ENCODE measurements at regions not wholly inside any gene's neighbourhood (a gene's known extent, or its start where the extent isn't known, plus 50 kb on each side); places are given as distances from the start of the nearest gene placed in this dataset.

DNA sequence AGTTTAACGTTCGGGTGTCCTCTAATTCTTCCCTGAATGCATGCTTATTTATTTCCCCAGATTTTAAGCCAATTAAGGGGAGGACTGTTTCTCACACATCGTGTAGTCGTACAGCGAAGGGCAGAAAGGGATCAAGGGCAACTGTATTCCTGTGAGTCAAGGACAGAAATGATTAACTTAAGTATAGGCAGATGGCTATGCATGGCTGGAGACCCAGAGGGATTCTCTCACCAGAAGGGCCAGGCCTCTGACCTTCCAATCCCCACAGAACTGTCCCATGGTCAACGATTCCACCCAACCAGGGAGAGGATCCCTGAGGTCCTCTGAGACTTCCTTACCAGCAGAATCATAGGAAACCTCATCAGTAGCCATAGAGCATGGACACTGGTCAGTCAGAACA, 161.8 kb upstream of the MAP1B start:
- TF ChIP-seq, protein P1, sequence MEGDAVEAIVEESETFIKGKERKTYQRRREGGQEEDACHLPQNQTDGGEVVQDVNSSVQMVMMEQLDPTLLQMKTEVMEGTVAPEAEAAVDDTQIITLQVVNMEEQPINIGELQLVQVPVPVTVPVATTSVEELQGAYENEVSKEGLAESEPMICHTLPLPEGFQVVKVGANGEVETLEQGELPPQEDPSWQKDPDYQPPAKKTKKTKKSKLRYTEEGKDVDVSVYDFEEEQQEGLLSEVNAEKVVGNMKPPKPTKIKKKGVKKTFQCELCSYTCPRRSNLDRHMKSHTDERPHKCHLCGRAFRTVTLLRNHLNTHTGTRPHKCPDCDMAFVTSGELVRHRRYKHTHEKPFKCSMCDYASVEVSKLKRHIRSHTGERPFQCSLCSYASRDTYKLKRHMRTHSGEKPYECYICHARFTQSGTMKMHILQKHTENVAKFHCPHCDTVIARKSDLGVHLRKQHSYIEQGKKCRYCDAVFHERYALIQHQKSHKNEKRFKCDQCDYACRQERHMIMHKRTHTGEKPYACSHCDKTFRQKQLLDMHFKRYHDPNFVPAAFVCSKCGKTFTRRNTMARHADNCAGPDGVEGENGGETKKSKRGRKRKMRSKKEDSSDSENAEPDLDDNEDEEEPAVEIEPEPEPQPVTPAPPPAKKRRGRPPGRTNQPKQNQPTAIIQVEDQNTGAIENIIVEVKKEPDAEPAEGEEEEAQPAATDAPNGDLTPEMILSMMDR (IDR thresholded peaks at IDR 0.05; ENCODE audit: low read length): no peak
- no peak for TF ChIP-seq EZH2 (IDR thresholded peaks at IDR 0.05; ENCODE audit: borderline replicate concordance, low read length)

Data from OCI-LY1 (cell line).